Ishikawa (cell line): ENCODE measurements at regions not wholly inside any gene's neighbourhood (a gene's known extent, or its start where the extent isn't known, plus 50 kb on each side); places are given as distances from the start of the nearest gene placed in this dataset.

Experiments
- EP300 ChIP-seq: IDR thresholded peaks from 2 replicates; pipeline ENCODE4 v1.6.1; 2012; ENCODE audit warnings: borderline replicate concordance
- FOXM1 ChIP-seq: IDR thresholded peaks from 2 replicates; pipeline ENCODE4 v1.6.1; 2012; ENCODE audit warnings: low read depth, borderline replicate concordance
- TEAD4 ChIP-seq: IDR thresholded peaks from 2 replicates; pipeline ENCODE4 v1.6.1; 2012
- YY1 ChIP-seq: IDR thresholded peaks from 2 replicates; pipeline ENCODE4 v1.6.1; 2012; ENCODE audit warnings: low read depth
- TF ChIP-seq, protein P1 (sequence below): IDR thresholded peaks from 2 replicates; pipeline ENCODE4 v1.6.1; 2012
- TF ChIP-seq, protein P2 (sequence below): IDR thresholded peaks from 2 replicates; pipeline ENCODE4 v1.6.1; 2012

DNA sequence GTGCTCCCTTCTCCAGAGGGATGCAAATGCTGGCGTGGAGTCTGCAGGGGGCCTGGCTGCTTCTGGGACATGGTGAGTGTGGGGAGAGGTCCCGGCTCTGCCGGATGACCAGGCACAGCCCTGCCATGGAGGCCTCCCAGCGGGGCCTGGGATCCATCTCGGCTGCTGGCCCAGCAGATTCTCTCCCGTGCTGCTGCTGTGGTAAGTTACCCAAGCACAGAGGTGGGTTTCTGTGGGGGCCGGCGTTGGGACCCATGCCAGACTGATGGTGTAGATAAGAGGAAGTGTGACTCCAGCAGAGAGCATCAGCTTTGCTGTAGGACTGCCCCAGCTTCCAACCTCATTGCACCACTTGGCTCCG lies 147.5 kb upstream of the B3GAT1 start:
- no peak for TF ChIP-seq EP300
- TF ChIP-seq, protein P1, sequence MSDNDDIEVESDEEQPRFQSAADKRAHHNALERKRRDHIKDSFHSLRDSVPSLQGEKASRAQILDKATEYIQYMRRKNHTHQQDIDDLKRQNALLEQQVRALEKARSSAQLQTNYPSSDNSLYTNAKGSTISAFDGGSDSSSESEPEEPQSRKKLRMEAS = no peak
- TF ChIP-seq, protein P2, sequence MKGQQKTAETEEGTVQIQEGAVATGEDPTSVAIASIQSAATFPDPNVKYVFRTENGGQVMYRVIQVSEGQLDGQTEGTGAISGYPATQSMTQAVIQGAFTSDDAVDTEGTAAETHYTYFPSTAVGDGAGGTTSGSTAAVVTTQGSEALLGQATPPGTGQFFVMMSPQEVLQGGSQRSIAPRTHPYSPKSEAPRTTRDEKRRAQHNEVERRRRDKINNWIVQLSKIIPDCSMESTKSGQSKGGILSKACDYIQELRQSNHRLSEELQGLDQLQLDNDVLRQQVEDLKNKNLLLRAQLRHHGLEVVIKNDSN = no peak
- no peak for TF ChIP-seq TEAD4
- no peak for TF ChIP-seq FOXM1
- no peak for TF ChIP-seq YY1
